ENCODE measurements at regions not wholly inside any gene's neighbourhood (a gene's known extent, or its start where the extent isn't known, plus 50 kb on each side); places are given as distances from the start of the nearest gene placed in this dataset.

- H3K4me1 Mint-ChIP-seq, result no peaks in the 10 kb centered on the region
These were observed 1074.9 kb downstream of the TDRD15 start for GRCh38 chr2:22198381-22199283.

GRCh38 chr2:22199994-22200393, 1076.2 kb downstream of the TDRD15 start:
- DNase-seq (ENCODE audit: low spot score in 2 of 2), result no peak
- Mint-ChIP-seq H3K9me3 (peaks cover 10% of the 10 kb centered on the region), H3K4me1 (no peaks in the 10 kb centered on the region), H3K27ac (no peak overlapping the region), H3K36me3 (no peaks in the 10 kb centered on the region), H3K4me3 (no peak overlapping the region)
- ATAC-seq, result no peak

More at GRCh38 chr2:22198381-22199283, 1074.9 kb downstream of the TDRD15 start:
- ATAC-seq (no peak), DNase-seq (ENCODE audit: low spot score in 2 of 2) (no peak)
- no peak overlapping the region for H3K4me3 Mint-ChIP-seq
- no peaks in the 10 kb centered on the region for H3K36me3 Mint-ChIP-seq
- H3K9me3 Mint-ChIP-seq, result peaks cover 11% of the 10 kb centered on the region
- H3K27ac Mint-ChIP-seq, result no peak overlapping the region

GRCh38 chr2:22209545-22209944, 1085.8 kb downstream of the TDRD15 start:
- ATAC-seq (no peak), DNase-seq (ENCODE audit: low spot score in 2 of 2) (no peak)
- no peaks in the 10 kb centered on the region for H3K4me1 Mint-ChIP-seq
- no peaks in the 10 kb centered on the region for H3K36me3 Mint-ChIP-seq
- H3K27ac Mint-ChIP-seq, result no peak overlapping the region
- peaks cover 18% of the 10 kb centered on the region for H3K9me3 Mint-ChIP-seq
- H3K4me3 Mint-ChIP-seq, result no peak overlapping the region

GRCh38 chr2:22213237-22213636, 1089.5 kb downstream of the TDRD15 start:
- no peaks in the 10 kb centered on the region for H3K4me1 Mint-ChIP-seq
- ATAC-seq (no peak), DNase-seq (ENCODE audit: low spot score in 2 of 2) (no peak)
- H3K36me3 Mint-ChIP-seq, result no peaks in the 10 kb centered on the region
- no peak overlapping the region for H3K27ac Mint-ChIP-seq
- peaks cover 20% of the 10 kb centered on the region for H3K9me3 Mint-ChIP-seq
- no peak overlapping the region for H3K4me3 Mint-ChIP-seq

- Mint-ChIP-seq H3K4me1 (no peaks in the 10 kb centered on the region), H3K27ac (no peak overlapping the region), H3K9me3 (peaks cover 13% of the 10 kb centered on the region), H3K4me3 (no peak overlapping the region), H3K36me3 (no peaks in the 10 kb centered on the region)
- DNase-seq (ENCODE audit: low spot score in 2 of 2) (no peak), ATAC-seq (no peak)
These were observed 1091.7 kb downstream of the TDRD15 start for GRCh38 chr2:22215517-22215916.

- H3K9me3 Mint-ChIP-seq, result peaks cover 24% of the 10 kb centered on the region
These were observed 1094.1 kb downstream of the TDRD15 start for GRCh38 chr2:22217881-22218280.

GRCh38 chr2:22221006-22221405, 1097.2 kb downstream of the TDRD15 start:
- ATAC-seq, result no peak
- no peak for DNase-seq (ENCODE audit: low spot score in 2 of 2)
- H3K9me3 Mint-ChIP-seq, result peaks cover 24% of the 10 kb centered on the region
- H3K4me1 Mint-ChIP-seq, result no peaks in the 10 kb centered on the region
- H3K27ac Mint-ChIP-seq, result no peak overlapping the region
- no peaks in the 10 kb centered on the region for H3K36me3 Mint-ChIP-seq
- H3K4me3 Mint-ChIP-seq, result no peak overlapping the region

More at GRCh38 chr2:22217881-22218280, 1094.1 kb downstream of the TDRD15 start:
- DNase-seq (ENCODE audit: low spot score in 2 of 2), result no peak
- no peaks in the 10 kb centered on the region for H3K4me1 Mint-ChIP-seq
- no peak for ATAC-seq
- no peaks in the 10 kb centered on the region for H3K36me3 Mint-ChIP-seq
- no peak overlapping the region for H3K4me3 Mint-ChIP-seq
- H3K27ac Mint-ChIP-seq, result no peak overlapping the region

- no peak for ATAC-seq
- H3K9me3 Mint-ChIP-seq, result peaks cover 12% of the 10 kb centered on the region
These were observed 1115.2 kb downstream of the TDRD15 start for GRCh38 chr2:22238967-22239366.

GRCh38 chr2:22247466-22247865, 1123.7 kb downstream of the TDRD15 start:
- Mint-ChIP-seq H3K36me3 (no peaks in the 10 kb centered on the region), H3K4me3 (no peak overlapping the region), H3K27ac (no peak overlapping the region), H3K4me1 (no peaks in the 10 kb centered on the region), H3K9me3 (peaks cover 6% of the 10 kb centered on the region)
- ATAC-seq (no peak), DNase-seq (ENCODE audit: low spot score in 2 of 2) (no peak)

More at GRCh38 chr2:22238967-22239366, 1115.2 kb downstream of the TDRD15 start:
- Mint-ChIP-seq H3K4me1 (no peaks in the 10 kb centered on the region), H3K27ac (no peak overlapping the region), H3K36me3 (no peaks in the 10 kb centered on the region), H3K4me3 (no peak overlapping the region)
- no peak for DNase-seq (ENCODE audit: low spot score in 2 of 2)

- ATAC-seq (no peak), DNase-seq (ENCODE audit: low spot score in 2 of 2) (no peak)
- Mint-ChIP-seq H3K36me3 (no peaks in the 10 kb centered on the region), H3K27ac (no peak overlapping the region), H3K9me3 (peaks cover 4% of the 10 kb centered on the region), H3K4me3 (no peak overlapping the region), H3K4me1 (no peaks in the 10 kb centered on the region)
These were observed 1125.1 kb downstream of the TDRD15 start for GRCh38 chr2:22248851-22249250.

GRCh38 chr2:22253171-22253570, 1129.4 kb downstream of the TDRD15 start:
- H3K36me3 Mint-ChIP-seq, result no peaks in the 10 kb centered on the region
- no peak for ATAC-seq
- no peak overlapping the region for H3K4me3 Mint-ChIP-seq
- peaks cover 3% of the 10 kb centered on the region for H3K9me3 Mint-ChIP-seq
- no peaks in the 10 kb centered on the region for H3K4me1 Mint-ChIP-seq
- no peak overlapping the region for H3K27ac Mint-ChIP-seq
- no peak for DNase-seq (ENCODE audit: low spot score in 2 of 2)

- DNase-seq (ENCODE audit: low spot score in 2 of 2) (no peak), ATAC-seq (no peak)
These were observed 1123.8 kb upstream of the KLHL29 start for GRCh38 chr2:22261165-22261564.

GRCh38 chr2:22270341-22270740, 1114.6 kb upstream of the KLHL29 start:
- Mint-ChIP-seq H3K4me3 (no peak overlapping the region), H3K36me3 (no peaks in the 10 kb centered on the region), H3K27ac (no peak overlapping the region), H3K4me1 (no peaks in the 10 kb centered on the region), H3K9me3 (peaks cover 26% of the 10 kb centered on the region)
- ATAC-seq (no peak), DNase-seq (ENCODE audit: low spot score in 2 of 2) (no peak)

More at GRCh38 chr2:22261165-22261564, 1123.8 kb upstream of the KLHL29 start:
- Mint-ChIP-seq H3K27ac (no peak overlapping the region), H3K4me3 (no peak overlapping the region), H3K9me3 (peaks cover 20% of the 10 kb centered on the region), H3K4me1 (no peaks in the 10 kb centered on the region), H3K36me3 (no peaks in the 10 kb centered on the region)

GRCh38 chr2:22273853-22274252, 1111.1 kb upstream of the KLHL29 start:
- Mint-ChIP-seq H3K36me3 (no peaks in the 10 kb centered on the region), H3K4me1 (no peaks in the 10 kb centered on the region), H3K4me3 (no peak overlapping the region), H3K27ac (no peak overlapping the region), H3K9me3 (peaks cover 25% of the 10 kb centered on the region)
- no peak for DNase-seq (ENCODE audit: low spot score in 2 of 2)
- no peak for ATAC-seq

GRCh38 chr2:22274661-22275060, 1110.3 kb upstream of the KLHL29 start:
- peaks cover 19% of the 10 kb centered on the region for H3K9me3 Mint-ChIP-seq
- H3K36me3 Mint-ChIP-seq, result no peaks in the 10 kb centered on the region
- H3K27ac Mint-ChIP-seq, result no peak overlapping the region
- no peaks in the 10 kb centered on the region for H3K4me1 Mint-ChIP-seq
- ATAC-seq (no peak), DNase-seq (ENCODE audit: low spot score in 2 of 2) (no peak)
- no peak overlapping the region for H3K4me3 Mint-ChIP-seq

- Mint-ChIP-seq H3K27ac (no peak overlapping the region), H3K4me3 (no peak overlapping the region)
- no peak for DNase-seq (ENCODE audit: low spot score in 2 of 2)
These were observed 1108.3 kb upstream of the KLHL29 start for GRCh38 chr2:22276696-22277095.

More at GRCh38 chr2:22276696-22277095, 1108.3 kb upstream of the KLHL29 start:
- Mint-ChIP-seq H3K9me3 (peaks cover 13% of the 10 kb centered on the region), H3K4me1 (no peaks in the 10 kb centered on the region), H3K36me3 (no peaks in the 10 kb centered on the region)
- no peak for ATAC-seq
